T-helper 1 cell treated with Interleukin-12 subunit alpha and Interleukin-12 subunit beta and Interleukin-4 antibody, amounts not matched to agents 30 ng/mL and 1 ng/mL, for 36 hours (primary cell): ENCODE measurements at regions not wholly inside any gene's neighbourhood (a gene's known extent, or its start where the extent isn't known, plus 50 kb on each side); places are given as distances from the start of the nearest gene placed in this dataset.

Source experiments
- intact Hi-C: fragments of 100-400 bp; cut with micrococcal nuclease; formaldehyde crosslinking; loops from one replicate; pipeline ENCODE4 v1.15.1; 2024

GRCh38 chr14:53550776-53551175, 397.7 kb upstream of the DDHD1 start:
- intact Hi-C loops, result no loop called here

GRCh38 chr14:53549956-53550355, 396.8 kb upstream of the DDHD1 start:
- intact Hi-C loops, result no loop called here

GRCh38 chr14:53547593-53547992, 394.5 kb upstream of the DDHD1 start:
- intact Hi-C loops, result no loop called here

- intact Hi-C loops, result no loop called here
These were observed 392.1 kb upstream of the DDHD1 start for GRCh38 chr14:53545217-53545616.

GRCh38 chr14:53542732-53543131, 389.6 kb upstream of the DDHD1 start:
- intact Hi-C loops, result no loop called here

GRCh38 chr14:53541411-53541810, 388.3 kb upstream of the DDHD1 start:
- intact Hi-C loops, result no loop called here

GRCh38 chr14:53539489-53540126, 386.5 kb upstream of the DDHD1 start:
- intact Hi-C loops, result loop anchor here (1.0 to 10.0 kb wide), 3 partner anchors 790 to 1265 kb away; no protein-coding TSS in a partner anchor

GRCh38 chr14:53538316-53538881, 385.3 kb upstream of the DDHD1 start:
- intact Hi-C loops, result loop anchor here (10.0 kb wide), 1 partner anchor 1266 kb away; no protein-coding TSS in a partner anchor

GRCh38 chr14:53537422-53538315, 384.5 kb upstream of the DDHD1 start:
- intact Hi-C loops, result loop anchor here (10.0 kb wide), 1 partner anchor 1267 kb away; no protein-coding TSS in a partner anchor

- intact Hi-C loops, result loop anchor here (10.0 kb wide), 1 partner anchor 1268 kb away; no protein-coding TSS in a partner anchor
These were observed 383.3 kb upstream of the DDHD1 start for GRCh38 chr14:53536446-53536845.

- intact Hi-C loops, result loop anchor here (10.0 kb wide), 1 partner anchor 1270 kb away; no protein-coding TSS in a partner anchor
These were observed 381.7 kb upstream of the DDHD1 start for GRCh38 chr14:53534841-53535240.

GRCh38 chr14:53533384-53533970, 380.4 kb upstream of the DDHD1 start:
- intact Hi-C loops, result loop anchor here (10.0 kb wide), 1 partner anchor 1271 kb away; no protein-coding TSS in a partner anchor

- intact Hi-C loops, result loop anchor here (10.0 kb wide), 1 partner anchor 1272 kb away; no protein-coding TSS in a partner anchor
These were observed 379.7 kb upstream of the DDHD1 start for GRCh38 chr14:53532853-53533252.

- intact Hi-C loops, result loop anchor here (10.0 kb wide), 1 partner anchor 1273 kb away; no protein-coding TSS in a partner anchor
These were observed 378.6 kb upstream of the DDHD1 start for GRCh38 chr14:53531730-53532129.

- intact Hi-C loops, result loop anchor here (10.0 kb wide), 1 partner anchor 1274 kb away; no protein-coding TSS in a partner anchor
These were observed 378.0 kb upstream of the DDHD1 start for GRCh38 chr14:53531156-53531555.

- intact Hi-C loops, result no loop called here
These were observed 376.4 kb upstream of the DDHD1 start for GRCh38 chr14:53529519-53529918.

GRCh38 chr14:53528185-53528671, 375.1 kb upstream of the DDHD1 start:
- intact Hi-C loops, result no loop called here

- intact Hi-C loops, result no loop called here
These were observed 373.1 kb upstream of the DDHD1 start for GRCh38 chr14:53526200-53526599.

GRCh38 chr14:53525608-53526007, 372.5 kb upstream of the DDHD1 start:
- intact Hi-C loops, result no loop called here

- intact Hi-C loops, result no loop called here
These were observed 371.3 kb upstream of the DDHD1 start for GRCh38 chr14:53524391-53524790.

- intact Hi-C loops, result no loop called here
These were observed 370.1 kb upstream of the DDHD1 start for GRCh38 chr14:53523226-53523625.
